Cardiac fibroblast (primary cell): ENCODE measurements at regions not wholly inside any gene's neighbourhood (a gene's known extent, or its start where the extent isn't known, plus 50 kb on each side); places are given as distances from the start of the nearest gene placed in this dataset.

ENCODE experiments used
- DNase-seq, 2 donors: peaks; one replicate each; pipeline versions ENCODE4 v3.0.0 to v3.0.0-alpha.2; 2010; ENCODE audit warnings: low read depth in 2 of 2
- H3K4me3 ChIP-seq, 2 donors: replicated peaks in 1 of 2; 1 replicate in 1 of 2; 2 replicates in 1 of 2; pipeline ENCODE4 v1.5.1; 2011; ENCODE audit warnings: low read depth in 2 of 2, low read length in 2 of 2, mild to moderate bottlenecking in 2 of 2, moderate library complexity in 1 of 2
- TF ChIP-seq, protein P1 (sequence below): IDR thresholded peaks from one replicate; pipeline ENCODE4 v1.5.1; 2011; ENCODE audit warnings: low read depth, mild to moderate bottlenecking, low read length, inconsistent platforms

DNA sequence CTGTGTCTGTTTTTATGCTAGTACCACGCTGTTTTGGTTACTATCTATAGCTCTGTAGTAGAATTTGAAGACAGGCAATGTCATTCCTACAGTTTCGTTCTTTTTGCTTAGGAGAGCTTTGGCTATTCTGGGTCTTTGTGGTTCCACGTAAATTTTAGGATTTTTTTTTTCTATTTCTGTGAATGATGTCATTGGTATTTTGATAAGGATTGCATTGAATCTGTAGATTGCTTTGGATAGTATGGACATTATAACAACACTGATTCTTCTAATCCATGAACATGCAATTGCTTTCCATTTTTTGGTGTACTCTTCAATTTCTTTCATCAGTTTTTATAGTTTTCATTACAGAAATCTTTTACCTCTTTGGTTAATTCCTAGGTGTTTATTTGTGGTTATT is 345.2 kb downstream of the TMEM121 start:
- no peak overlapping the region for H3K4me3 ChIP-seq
- no peak for DNase-seq
- TF ChIP-seq, protein P1, sequence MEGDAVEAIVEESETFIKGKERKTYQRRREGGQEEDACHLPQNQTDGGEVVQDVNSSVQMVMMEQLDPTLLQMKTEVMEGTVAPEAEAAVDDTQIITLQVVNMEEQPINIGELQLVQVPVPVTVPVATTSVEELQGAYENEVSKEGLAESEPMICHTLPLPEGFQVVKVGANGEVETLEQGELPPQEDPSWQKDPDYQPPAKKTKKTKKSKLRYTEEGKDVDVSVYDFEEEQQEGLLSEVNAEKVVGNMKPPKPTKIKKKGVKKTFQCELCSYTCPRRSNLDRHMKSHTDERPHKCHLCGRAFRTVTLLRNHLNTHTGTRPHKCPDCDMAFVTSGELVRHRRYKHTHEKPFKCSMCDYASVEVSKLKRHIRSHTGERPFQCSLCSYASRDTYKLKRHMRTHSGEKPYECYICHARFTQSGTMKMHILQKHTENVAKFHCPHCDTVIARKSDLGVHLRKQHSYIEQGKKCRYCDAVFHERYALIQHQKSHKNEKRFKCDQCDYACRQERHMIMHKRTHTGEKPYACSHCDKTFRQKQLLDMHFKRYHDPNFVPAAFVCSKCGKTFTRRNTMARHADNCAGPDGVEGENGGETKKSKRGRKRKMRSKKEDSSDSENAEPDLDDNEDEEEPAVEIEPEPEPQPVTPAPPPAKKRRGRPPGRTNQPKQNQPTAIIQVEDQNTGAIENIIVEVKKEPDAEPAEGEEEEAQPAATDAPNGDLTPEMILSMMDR: no peak

DNA sequence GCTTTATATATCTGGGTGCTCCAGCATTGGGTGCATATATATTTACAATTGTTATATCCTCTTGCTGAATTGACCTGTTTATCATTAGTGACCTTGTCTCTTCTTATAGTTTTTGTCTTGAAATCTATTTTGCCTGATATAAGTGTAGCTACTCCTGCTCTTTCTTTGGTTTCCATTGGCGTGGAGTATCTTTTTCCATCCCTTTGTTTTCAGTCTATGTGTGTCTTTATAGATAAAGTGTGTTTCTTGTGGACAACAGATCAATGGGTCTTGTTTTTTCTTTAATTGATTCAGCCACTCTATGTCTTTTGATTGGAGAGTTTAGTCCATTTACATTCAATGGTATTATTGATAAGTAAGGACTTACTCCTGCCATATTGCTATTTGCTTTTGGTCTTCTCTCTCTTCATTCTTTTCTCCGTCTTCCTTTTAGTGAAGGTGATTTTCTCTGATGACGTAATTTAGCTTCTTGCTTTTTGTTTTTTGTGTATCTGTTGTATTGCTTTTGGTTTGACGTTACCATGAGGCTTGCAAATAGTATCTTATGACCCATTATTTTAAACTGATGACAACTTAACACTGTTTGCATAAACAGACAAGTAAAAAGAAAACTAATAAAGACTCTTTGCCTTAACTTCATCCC is 347.6 kb downstream of the TMEM121 start:
- no peak overlapping the region for H3K4me3 ChIP-seq
- DNase-seq: no peak
- TF ChIP-seq, protein P1: no peak

- TF ChIP-seq, protein P1: no peak
- no peak overlapping the region for H3K4me3 ChIP-seq
- DNase-seq: no peak
These were observed 349.8 kb downstream of the TMEM121 start for GRCh38 chr14:105876158-105876557.

- TF ChIP-seq, protein P1: no peak
- DNase-seq: no peak
- no peak overlapping the region for H3K4me3 ChIP-seq
These were observed 350.4 kb downstream of the TMEM121 start for GRCh38 chr14:105876829-105877228.

DNA sequence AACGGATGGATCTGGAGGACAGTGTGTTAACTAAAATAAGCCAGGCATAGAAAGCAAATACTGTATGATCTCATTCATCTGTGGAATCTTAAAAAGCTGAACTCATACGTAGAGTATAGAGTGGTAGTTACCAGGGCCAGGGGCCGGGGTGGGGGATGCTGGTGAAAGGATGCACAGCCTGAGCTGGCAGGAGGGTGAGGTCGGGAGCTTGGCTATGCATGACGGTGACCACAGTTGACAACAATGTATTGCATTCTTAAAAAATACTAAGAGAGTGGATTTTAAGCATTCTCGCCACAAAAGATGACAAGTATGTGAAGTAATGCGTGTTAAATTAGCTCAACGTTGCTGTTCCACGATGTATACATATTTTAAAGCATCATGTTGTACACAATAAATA is 351.3 kb downstream of the TMEM121 start:
- DNase-seq: no peak
- TF ChIP-seq, protein P1: no peak
- no peak overlapping the region for H3K4me3 ChIP-seq

- H3K4me3 ChIP-seq: no peak overlapping the region
These were observed 351.7 kb downstream of the TMEM121 start for GRCh38 chr14:105878125-105878524.

DNA sequence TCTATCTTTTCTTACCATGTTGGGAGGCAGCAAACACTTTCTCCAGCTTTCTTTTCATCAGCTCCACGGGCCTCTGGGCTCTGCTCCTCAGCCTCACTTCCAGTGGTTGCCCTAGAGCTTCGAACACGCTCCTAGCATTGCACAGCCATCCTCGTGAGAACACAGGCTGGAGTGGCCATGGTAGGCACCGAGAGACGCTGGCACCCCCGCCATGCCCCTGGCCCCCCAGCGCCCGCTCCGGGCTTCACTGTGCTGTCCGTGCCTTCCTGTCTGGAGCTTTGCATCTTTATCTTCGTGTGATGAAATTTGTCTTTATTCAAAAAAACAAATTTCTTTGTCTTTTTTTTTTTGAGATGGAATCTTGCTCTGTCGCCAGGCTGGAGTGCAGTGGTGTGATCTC is 352.2 kb downstream of the TMEM121 start:
- H3K4me3 ChIP-seq: no peak overlapping the region
- DNase-seq: no peak
- TF ChIP-seq, protein P1: no peak

More at GRCh38 chr14:105878125-105878524, 351.7 kb downstream of the TMEM121 start:
- no peak for DNase-seq
- TF ChIP-seq, protein P1: no peak
